ENCODE measurements at regions not wholly inside any gene's neighbourhood (a gene's known extent, or its start where the extent isn't known, plus 50 kb on each side); places are given as distances from the start of the nearest gene placed in this dataset.
"Not testable (repeated sequence)": the region's sequence is repeated elsewhere in the genome, so short reads cannot be mapped to it uniquely, and the experiment has no call there.

GRCh38 chr10:29826801-29827450 lies 192.2 kb upstream of the SVIL start:
- no peak for DNase-seq (ENCODE audit: low read depth)

GRCh38 chr10:29826221-29826620 lies 191.4 kb upstream of the SVIL start:
- DNase-seq (ENCODE audit: low read depth) = no peak

GRCh38 chr10:29823553-29824080 lies 188.8 kb upstream of the SVIL start:
- DNase-seq (ENCODE audit: low read depth) = no peak

- DNase-seq (ENCODE audit: low read depth) = no peak
These were observed 186.2 kb upstream of the SVIL start for GRCh38 chr10:29820890-29821461.

GRCh38 chr10:29816801-29817558 lies 182.2 kb upstream of the SVIL start:
- no peak for DNase-seq (ENCODE audit: low read depth)

GRCh38 chr10:29815572-29815971 lies 180.8 kb upstream of the SVIL start:
- DNase-seq (ENCODE audit: low read depth) = no peak

GRCh38 chr10:29811751-29812427 lies 177.1 kb upstream of the SVIL start:
- peak; percentile 92 for DNase-seq (ENCODE audit: low read depth)

- DNase-seq (ENCODE audit: low read depth) = no peak
These were observed 176.0 kb upstream of the SVIL start for GRCh38 chr10:29810816-29811215.

GRCh38 chr10:29810231-29810630 lies 175.5 kb upstream of the SVIL start:
- DNase-seq (ENCODE audit: low read depth) = not testable (repeated sequence)

- no peak for DNase-seq (ENCODE audit: low read depth)
These were observed 174.6 kb upstream of the SVIL start for GRCh38 chr10:29809383-29809782.

- no peak for DNase-seq (ENCODE audit: low read depth)
These were observed 172.5 kb upstream of the SVIL start for GRCh38 chr10:29807163-29807806.

- DNase-seq (ENCODE audit: low read depth) = no peak
These were observed 171.6 kb upstream of the SVIL start for GRCh38 chr10:29806350-29806788.

- no peak for DNase-seq (ENCODE audit: low read depth)
These were observed 170.5 kb upstream of the SVIL start for GRCh38 chr10:29805134-29805723.

- DNase-seq (ENCODE audit: low read depth) = no peak
These were observed 169.5 kb upstream of the SVIL start for GRCh38 chr10:29804025-29804852.

GRCh38 chr10:29802171-29802570 lies 167.4 kb upstream of the SVIL start:
- DNase-seq (ENCODE audit: low read depth) = no peak

GRCh38 chr10:29798921-29799690 lies 164.3 kb upstream of the SVIL start:
- no peak for DNase-seq (ENCODE audit: low read depth)

GRCh38 chr10:29797616-29798015 lies 162.8 kb upstream of the SVIL start:
- no peak for DNase-seq (ENCODE audit: low read depth)

GRCh38 chr10:29795850-29796249 lies 161.1 kb upstream of the SVIL start:
- DNase-seq (ENCODE audit: low read depth) = peak; percentile 63

- DNase-seq (ENCODE audit: low read depth) = no peak
These were observed 160.2 kb upstream of the SVIL start for GRCh38 chr10:29794776-29795611.
